Fibroblast of lung (primary cell): ENCODE measurements at regions not wholly inside any gene's neighbourhood (a gene's known extent, or its start where the extent isn't known, plus 50 kb on each side); places are given as distances from the start of the nearest gene placed in this dataset.

Experiments
- EZH2 ChIP-seq: IDR thresholded peaks from 2 replicates; pipeline ENCODE4 v1.5.1; 2012; ENCODE audit warnings: low read length, control low read depth, mild to moderate bottlenecking; ENCODE audit errors: missing control alignments
- TF ChIP-seq, protein P1 (sequence below), 2 donors: IDR thresholded peaks in 1 of 2; conservative IDR thresholded peaks in 1 of 2; 1 replicate in 1 of 2; 2 replicates in 1 of 2; pipeline ENCODE4 v1.5.1; 2011 to 2012; ENCODE audit warnings: low read length in 2 of 2, control low read depth in 1 of 2, inconsistent platforms in 1 of 2, low read depth in 1 of 2, mild to moderate bottlenecking in 1 of 2

DNA sequence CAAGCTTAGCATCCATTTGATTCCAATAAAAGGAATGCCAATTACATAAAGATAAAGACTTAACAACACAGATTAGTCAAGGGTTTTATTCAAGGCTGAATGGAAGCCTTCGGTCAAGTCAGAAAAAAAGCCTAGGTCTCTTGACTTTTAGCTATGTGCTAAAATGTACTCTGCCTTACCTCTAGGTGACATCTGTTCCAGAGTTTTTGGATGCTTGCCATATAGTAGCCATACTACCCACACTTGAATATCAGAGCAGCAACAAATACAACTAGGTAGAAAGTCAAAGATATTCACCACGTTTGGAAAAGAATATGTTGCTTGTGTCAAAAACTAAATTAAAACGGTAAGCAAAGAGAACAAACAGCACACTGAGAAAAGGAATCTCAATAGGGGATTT lies 484.7 kb downstream of the ELAVL2 start:
- TF ChIP-seq, protein P1, sequence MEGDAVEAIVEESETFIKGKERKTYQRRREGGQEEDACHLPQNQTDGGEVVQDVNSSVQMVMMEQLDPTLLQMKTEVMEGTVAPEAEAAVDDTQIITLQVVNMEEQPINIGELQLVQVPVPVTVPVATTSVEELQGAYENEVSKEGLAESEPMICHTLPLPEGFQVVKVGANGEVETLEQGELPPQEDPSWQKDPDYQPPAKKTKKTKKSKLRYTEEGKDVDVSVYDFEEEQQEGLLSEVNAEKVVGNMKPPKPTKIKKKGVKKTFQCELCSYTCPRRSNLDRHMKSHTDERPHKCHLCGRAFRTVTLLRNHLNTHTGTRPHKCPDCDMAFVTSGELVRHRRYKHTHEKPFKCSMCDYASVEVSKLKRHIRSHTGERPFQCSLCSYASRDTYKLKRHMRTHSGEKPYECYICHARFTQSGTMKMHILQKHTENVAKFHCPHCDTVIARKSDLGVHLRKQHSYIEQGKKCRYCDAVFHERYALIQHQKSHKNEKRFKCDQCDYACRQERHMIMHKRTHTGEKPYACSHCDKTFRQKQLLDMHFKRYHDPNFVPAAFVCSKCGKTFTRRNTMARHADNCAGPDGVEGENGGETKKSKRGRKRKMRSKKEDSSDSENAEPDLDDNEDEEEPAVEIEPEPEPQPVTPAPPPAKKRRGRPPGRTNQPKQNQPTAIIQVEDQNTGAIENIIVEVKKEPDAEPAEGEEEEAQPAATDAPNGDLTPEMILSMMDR (conservative IDR thresholded peaks at IDR 0.05 in 1 of 2, IDR thresholded peaks at IDR 0.05 in 1 of 2; ENCODE audit: low read depth in 1 of 2, low read length in 2 of 2): no peak
- TF ChIP-seq EZH2: no peak
